Effector memory CD8-positive, alpha-beta T cell (primary cell): ENCODE measurements at regions not wholly inside any gene's neighbourhood (a gene's known extent, or its start where the extent isn't known, plus 50 kb on each side); places are given as distances from the start of the nearest gene placed in this dataset.
"Not testable (repeated sequence)": the region's sequence is repeated elsewhere in the genome, so short reads cannot be mapped to it uniquely, and the experiment has no call there.

Experiments used
- ATAC-seq: fragments of 150-1000 bp; cut with Tn5 transposase; replicated peaks from 2 replicates; pipeline ENCODE4 v1.10.0; 2021; ENCODE audit warnings: mild to moderate bottlenecking, moderate library complexity
- DNase-seq, 3 experiments: peaks; one replicate each; pipeline ENCODE4 v3.0.0; 2021
- H3K27ac Mint-ChIP-seq, 2 donors: one replicate each; pipeline ENCODE4 v1.8.0; 2022; ENCODE audit warnings: mild to moderate bottlenecking in 2 of 2, mixed read lengths in 2 of 2, moderate library complexity in 2 of 2
- H3K27me3 Mint-ChIP-seq, 2 donors: one replicate each; pipeline ENCODE4 v1.8.0; 2022; ENCODE audit warnings: mixed read lengths in 2 of 2
- H3K36me3 Mint-ChIP-seq: one replicate; pipeline ENCODE4 v1.8.0; 2022; ENCODE audit warnings: mild to moderate bottlenecking, moderate library complexity, mixed read lengths; ENCODE audit not compliant: insufficient read depth
- H3K4me1 Mint-ChIP-seq, 2 donors: one replicate each; pipeline ENCODE4 v1.8.0; 2022; ENCODE audit warnings: low read depth in 2 of 2, mixed read lengths in 2 of 2
- H3K4me3 Mint-ChIP-seq, 2 donors: one replicate each; pipeline ENCODE4 v1.8.0; 2022; ENCODE audit warnings: mild to moderate bottlenecking in 2 of 2, mixed read lengths in 2 of 2, moderate library complexity in 2 of 2
- H3K9me3 Mint-ChIP-seq, 2 donors: one replicate each; pipeline ENCODE4 v1.8.0; 2022; ENCODE audit warnings: mixed read lengths in 2 of 2

GRCh38 chr4:54390670-54391069, 161.6 kb downstream of the PDGFRA start:
- no peaks in the 10 kb centered on the region for H3K27me3 Mint-ChIP-seq
- no peak overlapping the region for H3K4me3 Mint-ChIP-seq

GRCh38 chr4:54391104-54391503, 162.0 kb downstream of the PDGFRA start:
- H3K36me3 Mint-ChIP-seq = no peaks in the 10 kb centered on the region
- no peaks in the 10 kb centered on the region for H3K27me3 Mint-ChIP-seq
- H3K27ac Mint-ChIP-seq = no peak overlapping the region
- DNase-seq (no peak), ATAC-seq (no peak)
- peaks cover 0 to 2% of the 10 kb centered on the region in 2 donors for H3K9me3 Mint-ChIP-seq
- H3K4me1 Mint-ChIP-seq = no peaks in the 10 kb centered on the region
- H3K4me3 Mint-ChIP-seq = no peak overlapping the region

More at GRCh38 chr4:54390670-54391069, 161.6 kb downstream of the PDGFRA start:
- Mint-ChIP-seq H3K36me3 (no peaks in the 10 kb centered on the region), H3K4me1 (no peaks in the 10 kb centered on the region), H3K9me3 (peaks cover 0 to 2% of the 10 kb centered on the region in 2 donors), H3K27ac (no peak overlapping the region)
- no peak for ATAC-seq
- no peak for DNase-seq

- Mint-ChIP-seq H3K4me3 (no peak overlapping the region), H3K36me3 (no peaks in the 10 kb centered on the region), H3K27ac (no peak overlapping the region), H3K4me1 (no peaks in the 10 kb centered on the region), H3K9me3 (peaks cover 0 to 4% of the 10 kb centered on the region in 2 donors), H3K27me3 (no peaks in the 10 kb centered on the region)
- DNase-seq = no peak
- no peak for ATAC-seq
These were observed 163.4 kb downstream of the PDGFRA start for GRCh38 chr4:54392479-54392878.

GRCh38 chr4:54393243-54393642, 164.2 kb downstream of the PDGFRA start:
- no peak for ATAC-seq
- H3K9me3 Mint-ChIP-seq = peaks cover 0 to 4% of the 10 kb centered on the region in 2 donors
- DNase-seq = no peak
- no peak overlapping the region for H3K27ac Mint-ChIP-seq
- no peaks in the 10 kb centered on the region for H3K27me3 Mint-ChIP-seq
- no peaks in the 10 kb centered on the region for H3K4me1 Mint-ChIP-seq
- H3K4me3 Mint-ChIP-seq = no peak overlapping the region
- H3K36me3 Mint-ChIP-seq = no peaks in the 10 kb centered on the region

- Mint-ChIP-seq H3K9me3 (peaks cover 0 to 2% of the 10 kb centered on the region in 2 donors), H3K27ac (no peak overlapping the region), H3K4me3 (no peak overlapping the region), H3K27me3 (no peaks in the 10 kb centered on the region), H3K4me1 (no peaks in the 10 kb centered on the region), H3K36me3 (no peaks in the 10 kb centered on the region)
- DNase-seq = no peak
- ATAC-seq = no peak
These were observed 166.0 kb downstream of the PDGFRA start for GRCh38 chr4:54395013-54395527.

- Mint-ChIP-seq H3K27ac (no peak overlapping the region), H3K9me3 (peaks cover 0 to 4% of the 10 kb centered on the region in 2 donors), H3K4me3 (no peak overlapping the region), H3K4me1 (no peaks in the 10 kb centered on the region), H3K27me3 (no peaks in the 10 kb centered on the region), H3K36me3 (no peaks in the 10 kb centered on the region)
- DNase-seq (no peak), ATAC-seq (no peak)
These were observed 171.1 kb downstream of the PDGFRA start for GRCh38 chr4:54400188-54400587.

GRCh38 chr4:54400802-54401201, 171.7 kb downstream of the PDGFRA start:
- ATAC-seq (no peak), DNase-seq (no peak)
- H3K4me3 Mint-ChIP-seq = no peak overlapping the region

GRCh38 chr4:54402880-54403480, 173.9 kb downstream of the PDGFRA start:
- Mint-ChIP-seq H3K4me3 (no peak overlapping the region), H3K9me3 (peaks cover 0 to 3% of the 10 kb centered on the region in 2 donors), H3K4me1 (no peaks in the 10 kb centered on the region), H3K27me3 (no peaks in the 10 kb centered on the region), H3K27ac (no peak overlapping the region), H3K36me3 (no peaks in the 10 kb centered on the region)
- DNase-seq (no peak), ATAC-seq (no peak)

More at GRCh38 chr4:54400802-54401201, 171.7 kb downstream of the PDGFRA start:
- H3K27ac Mint-ChIP-seq = no peak overlapping the region
- no peaks in the 10 kb centered on the region for H3K36me3 Mint-ChIP-seq
- no peaks in the 10 kb centered on the region for H3K27me3 Mint-ChIP-seq
- H3K4me1 Mint-ChIP-seq = no peaks in the 10 kb centered on the region
- peaks cover 0 to 5% of the 10 kb centered on the region in 2 donors for H3K9me3 Mint-ChIP-seq

- Mint-ChIP-seq H3K4me3 (no peak overlapping the region), H3K36me3 (no peaks in the 10 kb centered on the region), H3K27me3 (no peaks in the 10 kb centered on the region), H3K9me3 (peaks cover 0 to 3% of the 10 kb centered on the region in 2 donors), H3K4me1 (no peaks in the 10 kb centered on the region), H3K27ac (no peak overlapping the region)
- ATAC-seq = no peak
- no peak for DNase-seq
These were observed 174.8 kb downstream of the PDGFRA start for GRCh38 chr4:54403700-54404453.

GRCh38 chr4:54409270-54409817, 180.3 kb downstream of the PDGFRA start:
- not testable (repeated sequence) for ATAC-seq, H3K4me1 Mint-ChIP-seq, DNase-seq, H3K9me3 Mint-ChIP-seq, H3K27ac Mint-ChIP-seq, H3K27me3 Mint-ChIP-seq, H3K4me3 Mint-ChIP-seq, H3K36me3 Mint-ChIP-seq

GRCh38 chr4:54414545-54414944, 185.5 kb downstream of the PDGFRA start:
- no peak for DNase-seq
- no peak for ATAC-seq
- Mint-ChIP-seq H3K27me3 (no peaks in the 10 kb centered on the region), H3K4me1 (no peaks in the 10 kb centered on the region), H3K27ac (no peak overlapping the region), H3K4me3 (no peak overlapping the region), H3K9me3 (peaks cover 0 to 2% of the 10 kb centered on the region in 2 donors), H3K36me3 (no peaks in the 10 kb centered on the region)

GRCh38 chr4:54417476-54417875, 188.4 kb downstream of the PDGFRA start:
- no peak overlapping the region for H3K27ac Mint-ChIP-seq
- peaks cover 0 to 11% of the 10 kb centered on the region in 2 donors for H3K27me3 Mint-ChIP-seq
- ATAC-seq (no peak), DNase-seq (no peak)
- no peaks in the 10 kb centered on the region for H3K4me1 Mint-ChIP-seq
- H3K9me3 Mint-ChIP-seq = peaks cover 0 to 6% of the 10 kb centered on the region in 2 donors
- no peak overlapping the region for H3K4me3 Mint-ChIP-seq
- H3K36me3 Mint-ChIP-seq = no peaks in the 10 kb centered on the region

GRCh38 chr4:54418468-54418867, 189.4 kb downstream of the PDGFRA start:
- H3K4me1 Mint-ChIP-seq = no peaks in the 10 kb centered on the region
- peaks cover 0 to 7% of the 10 kb centered on the region in 2 donors for H3K9me3 Mint-ChIP-seq
- DNase-seq (no peak), ATAC-seq (no peak)
- H3K4me3 Mint-ChIP-seq = no peak overlapping the region
- no peak overlapping the region for H3K27ac Mint-ChIP-seq
- H3K36me3 Mint-ChIP-seq = no peaks in the 10 kb centered on the region
- peaks cover 0 to 18% of the 10 kb centered on the region in 2 donors for H3K27me3 Mint-ChIP-seq

GRCh38 chr4:54423066-54423465, 194.0 kb downstream of the PDGFRA start:
- Mint-ChIP-seq H3K4me3 (no peak overlapping the region), H3K27ac (no peak overlapping the region), H3K36me3 (no peaks in the 10 kb centered on the region), H3K4me1 (no peaks in the 10 kb centered on the region), H3K27me3 (peaks cover 0 to 24% of the 10 kb centered on the region in 2 donors), H3K9me3 (peaks cover 0 to 6% of the 10 kb centered on the region in 2 donors)
- ATAC-seq (no peak), DNase-seq (no peak)
